SKM-1 (cell line): ENCODE measurements at regions not wholly inside any gene's neighbourhood (a gene's known extent, or its start where the extent isn't known, plus 50 kb on each side); places are given as distances from the start of the nearest gene placed in this dataset.
A peak's percentile ranks its signal among the peaks of the same experiment; 100 is the strongest.

Experiments used
- DNase-seq: peaks from one replicate; lab custom pipeline; 2025; ENCODE audit not compliant: unreplicated experiment; lab: John Stamatoyannopoulos, UW

DNA sequence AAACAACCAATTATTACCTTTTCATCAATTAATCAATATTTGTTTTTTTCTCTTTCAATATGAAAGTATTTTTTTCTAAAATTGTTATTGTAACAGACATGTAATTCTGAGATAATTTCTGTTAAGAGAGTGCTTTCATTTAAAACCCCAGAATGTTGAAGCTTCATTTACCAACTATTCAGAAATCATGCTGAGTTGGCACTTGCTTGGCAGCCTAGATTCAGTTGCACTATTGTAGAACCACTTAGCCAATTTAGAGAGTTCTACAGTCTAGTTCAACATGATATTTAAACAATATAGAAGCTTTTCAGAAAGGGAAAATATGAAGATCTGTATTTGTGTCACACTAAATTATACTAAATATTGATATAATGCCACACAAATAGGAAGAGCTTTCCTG, 56.1 kb upstream of the NKAIN2 start:
- DNase-seq, result no peak

DNA sequence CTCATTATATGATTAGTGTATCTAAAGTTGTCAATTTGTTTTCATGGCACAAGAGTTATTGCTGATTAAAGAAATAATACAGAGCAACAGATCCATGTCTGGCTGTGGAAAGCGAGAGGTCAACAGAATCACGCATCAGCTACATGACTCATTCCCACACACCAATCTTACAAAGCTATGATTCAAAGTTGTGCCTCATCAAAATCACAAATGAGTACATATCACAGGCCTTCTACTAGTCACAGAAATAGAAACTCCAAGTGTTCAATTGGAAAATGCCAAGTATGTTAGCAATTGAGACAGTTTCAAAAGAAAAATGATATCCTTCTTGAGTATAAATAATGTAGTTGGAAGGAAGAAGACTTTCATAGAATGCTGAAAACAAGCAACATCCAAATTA, 57.8 kb upstream of the NKAIN2 start:
- no peak for DNase-seq

DNA sequence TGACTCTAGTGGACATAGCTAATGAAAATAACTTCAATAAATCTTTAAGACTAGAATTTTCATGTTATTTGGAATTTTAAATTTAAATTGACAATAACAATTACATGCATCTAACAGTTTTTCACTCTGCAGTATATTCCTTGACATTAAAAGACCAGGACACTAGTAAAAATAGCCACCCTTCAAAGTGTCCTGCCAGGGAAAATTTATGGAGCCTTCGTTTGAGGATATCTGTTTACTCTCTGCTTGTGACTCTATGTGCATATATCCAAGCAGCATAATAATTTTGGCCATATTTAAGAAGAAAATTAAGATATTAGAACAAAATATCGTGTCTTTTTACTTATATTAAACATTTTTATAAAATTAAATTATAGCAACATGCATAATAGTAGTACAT, 58.8 kb upstream of the NKAIN2 start:
- no peak for DNase-seq

DNA sequence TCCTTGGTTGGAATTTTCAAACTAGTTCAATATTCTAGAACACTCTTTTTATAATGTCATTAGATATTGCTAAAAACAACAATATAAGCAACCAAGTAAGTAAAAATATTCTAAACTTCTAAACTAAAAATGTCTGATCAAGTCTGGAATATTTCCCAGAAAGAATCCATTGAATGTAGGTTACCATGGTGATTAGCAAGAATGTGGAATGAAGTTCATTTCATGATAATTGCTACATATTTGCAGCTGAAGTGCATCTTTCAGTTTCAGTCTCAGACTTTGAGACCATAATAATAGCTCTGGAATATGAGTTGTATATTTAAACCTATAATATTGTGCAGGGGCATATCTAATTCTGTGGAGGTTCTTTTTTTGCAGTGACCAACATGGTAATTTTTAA, 61.0 kb upstream of the NKAIN2 start:
- DNase-seq, result no peak

DNA sequence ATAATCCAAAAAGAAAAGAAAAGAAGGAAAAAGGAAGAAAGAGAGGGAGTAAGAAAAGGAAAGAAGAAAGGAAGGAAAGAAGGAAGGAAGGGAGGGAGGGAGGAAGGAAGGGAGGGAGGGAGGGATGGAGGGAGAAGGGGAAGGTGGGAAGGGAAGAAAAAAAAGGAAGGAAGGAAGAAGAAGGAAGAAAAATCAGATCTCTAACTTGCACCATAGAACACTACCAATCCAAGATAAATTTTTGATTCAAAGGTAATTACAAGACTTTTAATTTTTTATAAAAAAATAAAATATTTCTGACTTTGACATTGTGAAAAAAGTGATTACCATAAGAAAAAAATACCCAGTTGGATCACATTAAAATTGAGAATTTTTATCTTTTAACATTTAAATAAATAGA, 70.5 kb upstream of the NKAIN2 start:
- no peak for DNase-seq

DNA sequence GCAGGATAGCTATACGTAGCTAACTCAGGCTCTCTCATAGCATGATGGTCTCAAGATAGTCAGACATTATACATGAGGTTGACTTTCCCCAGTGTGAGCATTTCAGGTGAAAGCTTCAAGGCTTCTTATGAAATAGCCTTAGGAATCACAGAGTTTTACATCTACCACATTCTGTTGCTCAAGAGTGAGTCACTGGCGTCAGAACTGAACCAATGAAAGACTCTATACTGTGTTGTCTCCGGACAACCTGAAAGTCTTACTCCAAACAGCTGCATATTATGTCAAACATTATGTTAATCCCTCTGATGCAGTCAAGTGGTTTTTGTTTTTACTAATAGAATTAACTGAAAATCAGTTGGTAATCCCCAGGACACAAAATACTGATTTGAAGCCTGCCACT, 79.8 kb upstream of the TRDN start:
- DNase-seq, result no peak

DNA sequence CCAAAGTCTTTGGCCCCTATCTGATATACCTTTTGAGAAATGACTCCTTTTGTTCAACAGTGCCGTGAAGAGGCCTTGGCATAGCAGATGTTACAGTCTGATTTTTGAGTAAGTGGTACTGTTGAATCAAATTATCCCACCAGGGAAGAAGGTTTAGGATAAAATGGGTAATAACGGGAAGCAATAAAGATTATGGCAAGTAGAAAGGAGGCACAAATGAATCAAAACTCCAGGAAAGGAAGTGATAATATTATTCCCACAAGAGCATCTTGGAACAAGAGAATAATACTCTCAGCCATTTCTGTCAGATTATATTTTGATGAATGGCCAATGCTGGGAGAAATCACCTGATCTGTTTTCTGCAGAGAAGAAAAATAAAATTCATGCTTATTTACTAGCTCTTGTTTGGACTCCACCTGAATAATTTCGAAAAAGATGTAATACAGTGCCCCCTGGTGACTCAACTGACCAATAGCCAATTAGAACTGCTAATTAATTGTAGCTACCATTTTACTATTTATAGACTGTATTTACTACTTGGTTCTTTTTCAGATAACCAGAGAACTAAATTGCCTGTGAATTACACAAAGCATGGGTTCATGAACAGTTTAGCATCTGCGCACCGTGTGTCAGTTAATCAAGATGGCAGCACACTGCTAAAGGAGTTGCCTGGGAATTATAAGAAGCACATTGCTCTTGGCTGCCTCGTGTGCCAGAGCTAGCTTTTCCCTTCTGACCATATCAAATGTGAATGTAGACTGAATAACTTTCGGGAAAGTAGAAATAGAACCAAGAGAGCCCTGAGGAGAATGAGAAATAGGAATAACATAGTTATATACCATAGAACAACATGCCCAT, 78.5 kb upstream of the TRDN start:
- peak; percentile 34 for DNase-seq

DNA sequence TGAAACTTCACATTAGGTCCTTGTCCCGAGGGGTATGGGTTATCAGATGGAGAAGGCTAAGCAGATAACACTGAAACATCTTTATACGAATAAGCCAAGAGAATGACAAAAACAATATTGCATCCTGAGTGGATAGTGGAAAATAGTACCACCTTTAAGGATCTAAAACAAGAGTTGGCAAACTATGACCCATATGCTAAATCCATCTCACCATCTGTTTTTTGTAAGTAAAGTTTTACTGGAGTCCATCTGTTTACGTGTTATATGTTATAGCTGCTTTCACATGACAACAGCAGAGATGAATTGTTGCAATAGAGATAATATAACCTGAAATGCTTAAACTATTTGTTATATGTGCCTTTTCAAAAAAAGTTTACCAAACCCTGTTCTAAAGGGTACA, 76.1 kb upstream of the TRDN start:
- no peak for DNase-seq

DNA sequence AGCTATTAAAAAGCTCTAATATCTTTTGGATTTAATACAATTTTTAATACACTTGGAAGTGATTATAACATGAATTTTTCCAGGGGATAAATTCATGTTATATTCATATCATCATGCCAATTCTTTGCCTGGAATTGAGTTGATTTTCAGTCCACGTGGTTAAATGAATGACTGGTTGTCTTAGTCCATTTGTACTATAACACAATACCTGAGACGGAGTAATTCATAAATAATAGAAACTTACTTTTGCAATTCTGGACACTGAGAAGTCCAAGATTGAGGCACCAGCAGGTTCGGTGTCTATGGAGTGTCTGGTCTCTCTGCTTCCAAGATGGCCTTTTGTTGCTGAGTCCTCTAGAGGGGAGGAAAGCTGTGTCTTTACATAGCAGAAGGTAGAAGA, 66.2 kb upstream of the TRDN start:
- DNase-seq, result no peak

DNA sequence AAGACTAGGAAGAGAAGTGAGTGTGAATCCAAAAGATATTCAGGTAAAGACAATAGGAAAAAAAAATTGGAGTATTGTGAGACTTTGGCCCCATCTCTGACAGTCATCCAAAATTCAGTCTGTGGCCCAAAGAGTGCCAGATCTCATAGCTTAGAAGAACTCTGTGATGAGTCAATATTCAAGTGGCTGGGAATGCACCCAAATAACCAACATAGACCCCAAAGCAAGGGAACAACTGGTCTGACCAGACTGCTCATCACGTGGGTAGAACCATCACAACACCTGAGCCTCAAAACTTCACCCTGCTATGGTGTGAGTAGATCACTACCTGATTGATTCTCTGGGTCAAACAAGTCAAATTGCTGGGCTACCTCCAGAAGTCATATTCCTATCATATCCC, 51.1 kb upstream of the TRDN start:
- no peak for DNase-seq
